ENCODE measurements at regions not wholly inside any gene's neighbourhood (a gene's known extent, or its start where the extent isn't known, plus 50 kb on each side); places are given as distances from the start of the nearest gene placed in this dataset.

- TF ChIP-seq TOX (CRISPR knock-in tag; IDR thresholded peaks at IDR 0.05; ENCODE audit: borderline replicate concordance), result no peak
- no peak for TF ChIP-seq PATZ1 (CRISPR knock-in tag; IDR thresholded peaks at IDR 0.05; ENCODE audit: borderline replicate concordance)
- TF ChIP-seq ZNF565 (CRISPR knock-in tag; conservative IDR thresholded peaks at IDR 0.05; ENCODE audit: low read depth), result no peak
- TF ChIP-seq ESRRG (CRISPR knock-in tag; IDR thresholded peaks at IDR 0.05), result no peak
- TF ChIP-seq, protein P1, sequence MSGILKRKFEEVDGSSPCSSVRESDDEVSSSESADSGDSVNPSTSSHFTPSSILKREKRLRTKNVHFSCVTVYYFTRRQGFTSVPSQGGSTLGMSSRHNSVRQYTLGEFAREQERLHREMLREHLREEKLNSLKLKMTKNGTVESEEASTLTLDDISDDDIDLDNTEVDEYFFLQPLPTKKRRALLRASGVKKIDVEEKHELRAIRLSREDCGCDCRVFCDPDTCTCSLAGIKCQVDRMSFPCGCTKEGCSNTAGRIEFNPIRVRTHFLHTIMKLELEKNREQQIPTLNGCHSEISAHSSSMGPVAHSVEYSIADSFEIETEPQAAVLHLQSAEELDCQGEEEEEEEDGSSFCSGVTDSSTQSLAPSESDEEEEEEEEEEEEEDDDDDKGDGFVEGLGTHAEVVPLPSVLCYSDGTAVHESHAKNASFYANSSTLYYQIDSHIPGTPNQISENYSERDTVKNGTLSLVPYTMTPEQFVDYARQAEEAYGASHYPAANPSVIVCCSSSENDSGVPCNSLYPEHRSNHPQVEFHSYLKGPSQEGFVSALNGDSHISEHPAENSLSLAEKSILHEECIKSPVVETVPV (CRISPR knock-in tag; IDR thresholded peaks at IDR 0.05), result no peak
- TF ChIP-seq ARNTL (CRISPR knock-in tag; IDR thresholded peaks at IDR 0.05; ENCODE audit: borderline replicate concordance, low read depth), result no peak
- ATAC-seq, result no peak
Measured at GRCh38 chr12:31216479-31216878, 109.5 kb downstream of the SINHCAF start.

DNA sequence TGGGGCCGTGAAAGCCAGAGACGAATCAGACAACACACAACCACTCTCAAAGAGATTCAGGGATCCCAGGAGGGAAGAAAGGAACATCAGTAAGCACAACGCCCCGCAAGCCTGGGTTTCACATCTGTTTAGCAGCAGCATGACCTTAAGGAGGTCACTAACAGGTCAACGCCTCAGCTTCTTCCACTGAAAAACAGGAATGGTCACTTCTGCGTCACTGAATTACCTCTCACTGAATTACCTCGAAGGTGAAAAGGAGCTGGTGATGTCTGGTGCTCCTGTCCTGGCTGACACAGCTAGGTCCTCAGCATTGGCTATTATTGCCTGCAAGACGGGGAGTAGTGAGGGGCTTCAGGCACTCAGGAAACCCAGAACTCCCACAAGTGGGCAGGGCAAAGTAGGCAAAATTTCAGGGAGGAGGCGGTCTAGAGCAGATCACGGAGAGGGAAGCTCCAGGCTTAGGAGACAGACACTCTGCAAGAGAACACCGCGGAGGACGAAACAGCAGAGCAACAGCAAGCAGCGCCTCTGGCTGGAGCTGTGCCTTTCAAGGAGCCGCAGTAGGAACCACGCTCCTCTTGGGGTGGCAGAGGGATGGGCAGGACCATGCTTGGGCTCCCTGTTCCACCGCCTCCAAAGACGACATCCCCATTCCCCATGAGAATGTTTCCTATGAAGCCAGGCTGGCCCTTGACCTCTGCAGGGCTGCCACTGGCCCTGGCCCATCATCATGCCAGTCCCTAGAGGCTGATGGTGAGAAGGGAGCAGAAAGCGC, 108.4 kb downstream of the SINHCAF start:
- no peak for TF ChIP-seq POU6F1 (CRISPR knock-in tag; IDR thresholded peaks at IDR 0.05; ENCODE audit: borderline replicate concordance, low read depth)
- TF ChIP-seq, protein P1 (CRISPR knock-in tag; IDR thresholded peaks at IDR 0.05), result no peak
- TF ChIP-seq ZNF8 (CRISPR knock-in tag; IDR thresholded peaks at IDR 0.05), result no peak
- TF ChIP-seq ARNTL (CRISPR knock-in tag; IDR thresholded peaks at IDR 0.05; ENCODE audit: borderline replicate concordance, low read depth), result no peak
- no peak for TF ChIP-seq GLIS3 (CRISPR knock-in tag; IDR thresholded peaks at IDR 0.05)
- no peak for TF ChIP-seq PPARA (CRISPR knock-in tag; IDR thresholded peaks at IDR 0.05; ENCODE audit: borderline replicate concordance)
- no peak for TF ChIP-seq ZC3H10 (CRISPR knock-in tag; IDR thresholded peaks at IDR 0.05)
- TF ChIP-seq TOX (CRISPR knock-in tag; IDR thresholded peaks at IDR 0.05; ENCODE audit: borderline replicate concordance), result no peak
- no peak for TF ChIP-seq ESRRG (CRISPR knock-in tag; IDR thresholded peaks at IDR 0.05)
- TF ChIP-seq CSDC2 (CRISPR knock-in tag; IDR thresholded peaks at IDR 0.05), result no peak
- TF ChIP-seq BACH2 (CRISPR knock-in tag; IDR thresholded peaks at IDR 0.05; ENCODE audit: borderline replicate concordance), result no peak
- TF ChIP-seq ZFP3 (CRISPR knock-in tag; IDR thresholded peaks at IDR 0.05), result no peak
- TF ChIP-seq ISL1 (CRISPR knock-in tag; IDR thresholded peaks at IDR 0.05), result no peak
- ATAC-seq, result no peak

DNA sequence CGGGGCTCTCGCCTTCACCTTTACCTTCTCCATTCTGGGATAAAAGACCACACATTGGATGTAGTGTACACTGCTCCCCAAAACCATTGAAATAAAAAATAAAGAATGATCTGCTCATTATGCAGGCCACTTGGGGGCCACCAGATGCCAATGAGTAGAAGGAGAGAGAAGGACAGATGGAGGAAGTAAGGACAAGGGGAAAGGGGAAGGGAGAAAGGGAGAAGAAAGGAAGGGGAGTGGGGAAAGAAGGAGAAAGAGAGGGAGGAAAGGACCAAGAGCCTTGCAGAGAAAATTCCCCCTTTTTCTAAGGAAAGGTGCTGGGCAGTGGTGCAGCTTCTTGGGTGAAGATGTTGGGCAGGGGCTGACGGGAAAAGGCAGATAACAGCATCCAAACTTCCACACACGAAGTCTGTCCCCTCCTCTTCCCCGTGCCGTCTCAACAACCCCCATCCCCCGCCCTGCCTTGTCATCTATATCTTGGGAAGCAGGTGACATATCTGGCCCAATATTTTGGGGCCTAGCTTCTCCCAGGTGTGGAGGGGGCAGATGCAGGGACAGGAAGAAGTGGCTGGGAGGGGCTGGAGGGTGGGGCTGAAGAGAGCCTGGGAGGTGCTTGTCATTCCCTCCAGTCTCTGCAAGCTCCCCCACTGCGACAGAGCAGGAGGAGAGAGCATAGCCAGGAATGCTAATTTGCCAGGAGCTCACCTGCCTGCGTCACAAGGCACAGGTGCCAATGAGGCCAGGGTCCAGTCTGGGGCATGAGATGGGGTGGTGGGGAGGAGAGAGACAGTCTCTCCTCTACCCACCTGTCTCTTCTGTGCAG, 107.5 kb downstream of the SINHCAF start:
- ATAC-seq, result no peak
- no peak for TF ChIP-seq PPARA (CRISPR knock-in tag; IDR thresholded peaks at IDR 0.05; ENCODE audit: borderline replicate concordance)
- no peak for TF ChIP-seq ARNTL (CRISPR knock-in tag; IDR thresholded peaks at IDR 0.05; ENCODE audit: borderline replicate concordance, low read depth)
- TF ChIP-seq, protein P1 (CRISPR knock-in tag; IDR thresholded peaks at IDR 0.05), result no peak
- TF ChIP-seq CREB5 (CRISPR knock-in tag; IDR thresholded peaks at IDR 0.05; ENCODE audit: low read depth), result no peak
- TF ChIP-seq GLIS3 (CRISPR knock-in tag; IDR thresholded peaks at IDR 0.05), result no peak
- no peak for TF ChIP-seq ZNF8 (CRISPR knock-in tag; IDR thresholded peaks at IDR 0.05)

Data from SK-N-SH treated with all-trans-retinoic acid at 6 μM for 48 hours (cell line).